ENCODE measurements at regions not wholly inside any gene's neighbourhood (a gene's known extent, or its start where the extent isn't known, plus 50 kb on each side); places are given as distances from the start of the nearest gene placed in this dataset.

DNA sequence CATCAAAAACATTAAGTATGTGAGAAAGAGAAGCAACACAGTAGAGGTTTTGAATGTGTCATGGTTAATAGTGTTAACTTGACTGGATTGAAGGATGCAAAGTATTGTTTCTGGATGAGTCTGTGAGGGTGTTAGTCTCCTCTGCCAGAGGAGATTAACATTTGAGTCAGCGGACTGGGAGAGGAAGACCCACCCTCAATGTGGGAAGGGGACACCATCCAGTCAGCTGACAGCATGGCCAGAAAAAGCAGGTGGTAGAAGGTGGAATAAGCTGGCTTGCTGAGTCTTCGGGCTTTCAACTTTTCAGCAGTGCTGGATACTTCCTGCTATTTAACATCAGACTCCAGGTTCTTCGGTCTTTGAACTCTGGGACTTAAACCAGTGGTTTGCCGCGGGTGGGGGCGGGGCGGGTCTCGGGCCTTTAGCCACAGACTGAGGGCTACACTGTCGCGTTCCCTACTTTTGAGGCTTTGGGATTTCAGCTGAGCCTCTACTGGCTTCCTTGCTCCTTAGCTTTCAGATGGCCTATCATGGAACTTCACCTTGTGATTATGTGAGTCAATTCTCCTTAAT, 309.9 kb upstream of the ST8SIA4 start:
- TF ChIP-seq, protein P1, sequence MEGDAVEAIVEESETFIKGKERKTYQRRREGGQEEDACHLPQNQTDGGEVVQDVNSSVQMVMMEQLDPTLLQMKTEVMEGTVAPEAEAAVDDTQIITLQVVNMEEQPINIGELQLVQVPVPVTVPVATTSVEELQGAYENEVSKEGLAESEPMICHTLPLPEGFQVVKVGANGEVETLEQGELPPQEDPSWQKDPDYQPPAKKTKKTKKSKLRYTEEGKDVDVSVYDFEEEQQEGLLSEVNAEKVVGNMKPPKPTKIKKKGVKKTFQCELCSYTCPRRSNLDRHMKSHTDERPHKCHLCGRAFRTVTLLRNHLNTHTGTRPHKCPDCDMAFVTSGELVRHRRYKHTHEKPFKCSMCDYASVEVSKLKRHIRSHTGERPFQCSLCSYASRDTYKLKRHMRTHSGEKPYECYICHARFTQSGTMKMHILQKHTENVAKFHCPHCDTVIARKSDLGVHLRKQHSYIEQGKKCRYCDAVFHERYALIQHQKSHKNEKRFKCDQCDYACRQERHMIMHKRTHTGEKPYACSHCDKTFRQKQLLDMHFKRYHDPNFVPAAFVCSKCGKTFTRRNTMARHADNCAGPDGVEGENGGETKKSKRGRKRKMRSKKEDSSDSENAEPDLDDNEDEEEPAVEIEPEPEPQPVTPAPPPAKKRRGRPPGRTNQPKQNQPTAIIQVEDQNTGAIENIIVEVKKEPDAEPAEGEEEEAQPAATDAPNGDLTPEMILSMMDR (conservative IDR thresholded peaks at IDR 0.05; ENCODE audit: low read length), result no peak
- no peak for TF ChIP-seq EZH2phosphoT487 (IDR thresholded peaks at IDR 0.05; ENCODE audit: borderline replicate concordance)
